HG03378 (cell line): ENCODE measurements at regions not wholly inside any gene's neighbourhood (a gene's known extent, or its start where the extent isn't known, plus 50 kb on each side); places are given as distances from the start of the nearest gene placed in this dataset.
"Not testable (repeated sequence)": the region's sequence is repeated elsewhere in the genome, so short reads cannot be mapped to it uniquely, and the experiment has no call there.

Experiments used
- ATAC-seq: cut with Tn5 transposase; IDR thresholded peaks from one replicate; pipeline ENCODE4 v1.9.1; 2021; ENCODE audit warnings: mild to moderate bottlenecking, moderate library complexity; ENCODE audit not compliant: unreplicated experiment

DNA sequence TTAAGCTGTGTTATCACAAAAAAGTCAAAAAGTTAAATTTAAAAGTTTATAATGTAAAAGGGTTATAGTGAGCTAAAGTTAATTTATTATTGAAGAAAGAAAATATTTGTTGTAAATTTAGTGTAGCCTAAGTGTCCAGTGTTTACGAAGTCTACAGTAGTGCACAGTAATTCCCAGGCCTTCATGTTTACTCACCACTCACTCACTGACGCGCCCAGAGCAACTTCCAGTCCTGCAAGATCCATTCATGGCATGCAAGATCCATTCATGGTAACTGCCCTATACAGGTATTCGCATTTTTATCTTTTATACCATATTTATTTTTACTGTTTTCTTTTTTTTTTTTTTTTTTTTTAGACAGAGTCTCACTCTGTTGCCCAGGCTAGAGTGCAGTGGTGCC lies 69.5 kb downstream of the TPRA1 start:
- no peak for ATAC-seq

DNA sequence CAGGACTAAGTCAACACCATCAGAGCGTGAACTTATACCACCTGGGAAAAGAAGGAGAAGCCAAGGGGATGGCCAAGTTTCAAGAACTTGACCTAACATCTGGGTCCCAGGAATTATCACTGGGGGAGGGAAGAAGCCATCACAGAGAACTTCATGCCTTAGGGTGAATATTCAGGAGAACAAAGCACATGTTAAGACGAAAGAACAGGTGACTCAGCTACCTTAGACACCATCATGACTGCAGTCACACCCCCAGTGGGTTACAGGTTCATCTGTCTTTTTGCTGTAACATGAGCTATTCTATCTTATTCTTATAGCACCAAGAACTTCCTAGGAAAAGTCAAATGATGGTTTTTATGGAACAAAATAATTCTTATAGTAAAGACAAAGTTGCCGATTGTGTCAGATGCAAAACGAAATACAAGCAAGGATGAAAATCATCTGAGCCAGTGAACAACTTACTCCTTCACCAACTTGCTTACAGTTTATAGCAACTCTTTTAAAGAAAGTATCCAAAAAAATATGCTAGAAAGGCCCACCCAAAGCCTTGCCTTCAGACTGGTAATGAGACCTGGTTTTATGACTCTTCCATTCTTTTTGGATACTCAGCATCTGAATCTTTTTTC lies 72.0 kb downstream of the TPRA1 start:
- no peak for ATAC-seq

DNA sequence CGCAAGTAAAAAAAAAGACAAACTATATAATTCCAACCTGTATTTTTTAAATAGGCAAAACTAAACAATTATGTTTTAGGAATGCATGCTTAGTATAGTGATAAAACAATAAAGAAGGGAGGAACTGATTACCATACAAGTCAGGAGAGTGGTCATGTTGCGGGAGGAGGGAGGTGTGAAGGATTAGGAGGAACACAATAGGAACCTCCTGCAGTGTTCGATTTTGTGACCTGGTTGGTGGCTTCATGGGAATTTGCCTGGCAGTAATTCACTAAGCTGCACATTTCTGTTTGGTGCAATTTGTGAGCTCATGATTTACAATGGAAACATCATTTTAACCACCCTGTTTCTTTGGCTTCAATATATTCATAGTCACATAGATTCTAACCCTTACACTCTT lies 78.3 kb downstream of the TPRA1 start:
- ATAC-seq: no peak

DNA sequence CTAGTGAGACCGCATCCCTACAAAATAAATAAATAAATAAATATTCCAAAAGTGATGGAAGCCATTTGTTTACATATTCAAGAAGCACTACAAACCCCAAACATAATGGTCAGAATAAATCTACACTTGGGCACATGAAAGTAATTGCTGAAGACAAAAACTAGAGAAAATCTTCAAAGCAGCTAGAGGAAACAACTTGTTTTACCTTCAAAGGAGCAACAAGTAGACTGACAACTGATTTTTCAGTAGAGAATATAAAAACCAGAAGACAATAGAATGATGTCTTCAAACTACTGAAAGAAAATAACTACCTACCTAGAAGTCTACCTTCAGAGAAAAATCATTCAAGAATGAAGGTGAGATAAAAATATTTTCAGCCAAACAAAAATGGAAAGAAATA lies 89.4 kb downstream of the TPRA1 start:
- ATAC-seq: no peak

DNA sequence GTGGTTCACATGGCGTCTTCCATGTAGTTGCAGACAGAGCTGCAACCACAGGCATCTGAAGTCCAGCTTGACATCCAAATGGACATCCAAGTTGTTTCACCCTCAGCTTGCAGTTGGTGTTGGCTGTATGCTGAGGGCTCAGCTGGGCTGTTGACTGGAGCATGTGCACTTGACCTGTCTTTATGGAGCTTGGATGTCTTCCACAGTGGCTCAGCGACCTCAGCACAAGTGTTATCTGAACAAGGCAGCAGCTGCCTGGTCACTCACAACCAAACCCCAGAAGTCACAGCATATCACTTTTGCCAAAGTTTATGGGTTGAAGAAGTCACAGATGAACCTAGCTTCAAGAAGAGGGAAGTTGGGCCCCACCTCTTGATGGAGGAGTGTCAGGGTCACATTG lies 92.9 kb downstream of the TPRA1 start:
- ATAC-seq: no peak

DNA sequence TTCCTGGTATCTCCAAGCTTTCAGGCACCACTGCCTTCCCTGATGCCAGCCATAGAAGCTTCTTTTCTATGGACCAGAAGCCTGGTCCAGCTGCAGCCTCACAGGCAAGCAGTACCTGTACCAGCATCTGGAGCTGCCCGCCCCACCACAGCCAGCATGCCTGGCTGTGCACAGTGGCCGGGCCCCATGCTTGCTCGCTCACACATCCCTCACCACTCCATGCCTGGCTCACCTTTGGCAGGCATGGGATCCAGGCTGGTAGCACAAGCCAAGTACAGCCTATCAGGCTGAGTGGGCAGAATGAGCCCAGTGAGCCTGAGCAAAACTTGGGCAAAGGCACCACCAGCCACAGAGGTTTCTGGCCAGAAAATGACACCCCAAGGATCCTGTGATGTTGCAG lies 93.4 kb downstream of the TPRA1 start:
- no peak for ATAC-seq

DNA sequence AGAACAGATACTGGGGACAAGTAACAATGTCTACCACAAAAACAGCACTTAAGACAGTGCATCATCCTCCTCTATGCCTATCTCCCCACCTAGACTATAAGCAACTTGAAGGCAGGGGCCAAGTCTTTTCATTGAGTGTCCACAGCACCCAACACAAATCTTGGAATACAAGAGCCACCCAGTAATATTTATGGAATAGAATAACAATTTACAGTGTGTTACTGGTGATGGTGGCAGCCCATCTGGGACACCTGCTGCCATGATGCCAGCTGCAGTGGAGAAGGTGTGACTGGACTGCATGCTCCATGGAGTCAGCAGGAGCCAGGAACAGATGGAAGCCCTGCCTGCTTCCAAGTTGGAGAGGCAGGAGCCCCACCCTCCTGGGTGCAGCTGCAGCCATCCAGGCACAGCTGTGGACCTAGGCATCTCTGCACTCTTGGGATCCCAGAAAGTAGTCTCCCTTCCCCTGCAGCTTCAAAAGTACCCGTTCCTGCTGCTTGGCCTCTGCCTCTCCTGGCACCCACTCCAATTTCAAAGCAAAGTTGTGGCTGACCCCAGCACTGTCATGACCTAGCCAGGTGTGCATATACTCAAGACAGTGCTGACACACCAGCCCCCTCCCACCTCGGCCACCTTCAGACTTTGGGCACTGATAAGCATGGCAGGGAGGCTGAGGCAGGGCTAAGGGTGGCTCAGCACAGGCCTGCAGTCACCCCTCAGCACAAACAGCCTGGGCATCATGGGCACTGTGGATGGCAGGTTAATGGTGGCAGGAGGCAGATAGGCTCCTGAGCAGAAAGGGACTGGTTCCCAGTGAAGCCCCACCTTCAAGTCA lies 94.5 kb downstream of the TPRA1 start:
- no peak for ATAC-seq

DNA sequence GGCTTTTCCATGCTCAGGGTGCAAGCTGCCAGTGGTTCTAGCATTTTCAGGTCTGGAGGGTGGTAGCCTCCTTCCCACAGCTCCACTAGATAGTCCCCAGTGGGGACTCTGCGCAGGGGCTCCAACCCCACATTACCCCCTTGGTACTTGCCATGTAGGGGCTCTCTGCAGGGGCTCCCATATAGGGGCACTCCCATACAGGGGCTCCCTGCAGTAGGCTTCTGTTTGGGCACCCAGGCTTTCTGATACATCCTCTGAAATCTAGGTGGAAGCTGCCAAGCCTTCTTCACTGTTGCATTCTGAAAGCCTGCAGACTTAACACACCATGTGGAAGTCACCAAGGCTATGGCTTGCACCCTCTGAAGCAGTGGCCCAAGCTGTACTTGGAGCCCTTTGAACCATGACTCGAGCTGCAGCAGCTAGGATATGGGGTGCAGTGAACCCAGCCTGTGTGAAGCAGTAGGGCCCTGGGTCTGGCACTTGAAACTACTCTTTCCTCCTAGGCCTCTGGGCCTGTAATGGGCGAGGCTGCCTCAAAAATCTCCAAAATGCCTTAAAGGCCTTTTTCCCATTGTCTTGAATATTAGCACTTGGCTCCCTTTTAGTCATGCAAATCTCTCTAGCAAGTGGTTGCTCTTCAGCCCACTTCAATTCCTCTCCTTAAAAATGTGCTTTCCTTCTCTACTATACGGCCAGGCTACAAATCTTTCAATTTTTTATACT lies 96.4 kb downstream of the TPRA1 start:
- no peak for ATAC-seq

DNA sequence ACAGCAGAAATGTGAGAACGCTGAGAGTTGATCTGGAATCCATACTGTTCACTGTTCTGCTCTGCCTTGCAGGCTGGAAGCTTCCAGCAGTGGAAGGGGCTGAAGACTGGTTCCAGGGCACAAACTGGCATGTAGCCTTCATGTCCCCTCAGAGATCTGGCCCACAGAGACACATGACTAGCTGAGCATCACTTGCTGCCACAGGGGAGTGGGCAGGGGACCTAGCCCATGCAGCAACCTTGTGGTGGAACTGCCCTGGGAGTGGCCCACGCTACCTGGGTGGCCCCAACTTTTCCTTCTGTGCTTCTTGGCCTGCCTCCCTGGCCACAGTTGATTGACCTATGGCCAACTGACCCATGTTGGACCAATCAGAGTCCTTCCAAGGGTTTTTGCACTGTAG lies 98.1 kb downstream of the TPRA1 start:
- no peak for ATAC-seq

DNA sequence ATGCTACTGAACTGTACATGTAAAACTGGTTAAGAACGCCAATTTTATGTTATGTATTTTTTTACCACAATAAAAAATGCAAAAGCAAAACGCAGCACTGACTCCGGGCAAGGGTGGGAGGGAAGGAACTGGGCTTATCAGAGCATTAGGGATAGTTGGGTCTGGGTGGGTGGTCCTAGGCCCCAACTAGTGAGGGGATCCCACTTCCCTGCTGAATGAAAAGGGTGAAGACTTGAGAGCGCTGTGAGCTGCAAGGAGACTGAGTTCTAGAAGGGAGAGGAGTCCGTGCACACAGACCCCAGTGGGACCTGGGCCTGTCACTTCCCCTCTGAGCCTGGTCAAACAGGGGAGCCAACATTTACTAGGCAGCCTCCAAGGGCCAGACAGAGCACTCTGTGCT lies 98.6 kb downstream of the TPRA1 start:
- no peak for ATAC-seq

DNA sequence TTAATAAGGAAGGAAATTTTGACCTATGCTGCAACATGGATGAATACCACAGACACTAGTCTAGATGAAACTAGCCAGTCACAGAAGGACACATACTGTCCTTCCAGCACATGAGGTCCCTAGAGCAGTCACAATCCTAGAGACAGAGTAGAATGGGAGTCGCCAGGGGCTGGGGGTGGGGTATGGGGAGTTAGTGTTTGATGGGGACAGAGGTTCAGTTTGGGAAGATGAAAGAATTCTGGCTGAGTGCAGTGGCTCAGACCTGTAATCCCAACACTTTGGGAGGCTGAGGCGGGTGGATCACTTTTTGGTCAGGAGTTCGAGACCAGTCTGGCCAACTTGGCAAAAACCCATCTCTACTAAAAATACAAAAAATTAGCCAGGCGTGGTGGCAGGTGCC lies 99.2 kb downstream of the TPRA1 start:
- no peak for ATAC-seq

DNA sequence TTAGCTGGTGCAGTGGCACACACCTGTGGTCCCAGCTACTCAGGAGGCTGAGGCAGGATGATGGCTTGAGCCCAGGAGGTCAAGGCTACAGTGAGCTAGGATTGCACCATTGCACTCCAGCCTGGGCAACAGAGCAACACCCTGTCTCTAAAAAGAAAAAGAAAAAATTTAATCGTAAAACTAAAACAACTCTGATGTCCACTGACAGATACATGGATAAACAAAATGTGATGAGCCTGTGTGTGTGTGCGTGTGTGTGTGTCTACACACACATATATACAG lies 99.6 kb downstream of the TPRA1 start:
- ATAC-seq: not testable (repeated sequence)

DNA sequence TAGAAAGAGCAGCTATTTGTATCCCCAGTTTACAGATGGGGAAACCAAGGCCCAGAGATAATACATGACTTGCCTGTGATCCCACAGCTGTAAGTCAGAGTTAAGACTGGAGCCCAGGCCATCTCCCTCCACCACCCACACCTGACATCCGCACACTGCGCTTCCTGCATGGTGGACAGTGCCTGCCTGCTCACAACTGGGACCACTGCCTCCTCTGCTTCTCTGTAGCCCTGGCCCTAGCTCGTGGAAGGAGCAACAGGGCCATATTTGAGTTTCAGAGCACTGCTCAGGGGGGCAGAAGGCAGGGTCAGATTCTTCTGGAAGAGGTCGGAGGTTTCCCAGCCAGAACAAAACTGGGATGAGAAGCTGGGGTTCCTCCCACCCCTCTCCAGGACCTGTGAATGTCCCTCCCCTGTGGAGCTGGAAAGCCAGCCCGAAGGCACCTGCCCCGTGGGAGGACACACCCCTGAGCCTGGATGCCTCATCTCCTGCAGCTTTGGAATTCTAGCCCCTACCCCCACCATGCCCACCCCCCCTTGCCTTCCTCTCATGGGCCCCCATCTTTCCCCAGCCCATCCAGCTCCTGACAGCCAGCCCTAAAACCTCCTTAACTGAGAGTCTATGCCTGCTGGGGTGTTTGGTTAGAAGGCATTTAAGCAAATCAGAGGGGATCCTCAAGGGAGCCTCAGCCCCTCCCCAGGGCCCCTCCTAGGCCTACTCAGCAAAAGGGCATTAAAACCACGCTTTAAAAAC lies 100.1 kb downstream of the TPRA1 start:
- no peak for ATAC-seq

DNA sequence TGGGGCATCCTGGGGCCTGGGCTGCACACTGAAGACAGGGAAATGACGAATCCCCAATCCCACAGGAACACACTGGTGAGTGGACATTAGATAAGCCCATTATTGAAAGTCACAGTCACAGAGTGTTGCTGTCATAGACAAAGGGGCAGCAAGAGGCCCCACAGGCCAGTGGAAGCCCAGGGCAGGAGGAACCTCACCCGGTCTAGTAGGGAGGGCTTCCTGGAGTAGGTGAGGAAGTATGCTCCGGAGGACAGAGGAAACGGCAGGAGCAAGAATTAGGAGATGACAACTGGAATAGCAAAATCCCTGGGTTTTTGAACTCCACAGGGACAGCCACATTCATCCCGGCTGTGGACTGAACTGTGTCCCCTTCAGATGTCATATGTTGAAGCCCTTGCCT lies 101.2 kb downstream of the TPRA1 start:
- no peak for ATAC-seq

DNA sequence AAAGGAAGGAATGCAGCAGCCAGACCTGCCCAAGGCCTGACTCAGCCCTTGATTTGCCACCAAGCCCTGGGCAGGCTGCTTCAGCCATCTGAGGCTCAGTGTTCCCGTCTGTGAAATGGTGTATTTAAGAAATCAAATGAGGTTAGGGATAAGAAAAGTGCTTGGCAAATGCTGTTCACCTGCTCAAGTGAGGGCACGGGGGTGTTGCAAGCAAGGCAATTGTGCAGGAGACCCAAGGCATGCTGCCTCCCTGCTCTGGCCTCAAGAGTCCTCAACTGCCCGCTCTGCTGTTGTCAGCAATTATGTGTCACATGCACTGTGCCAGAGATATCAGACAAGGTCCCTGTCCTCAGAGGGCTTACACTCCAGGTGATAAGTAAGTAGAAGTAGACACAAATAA lies 101.8 kb downstream of the TPRA1 start:
- no peak for ATAC-seq

DNA sequence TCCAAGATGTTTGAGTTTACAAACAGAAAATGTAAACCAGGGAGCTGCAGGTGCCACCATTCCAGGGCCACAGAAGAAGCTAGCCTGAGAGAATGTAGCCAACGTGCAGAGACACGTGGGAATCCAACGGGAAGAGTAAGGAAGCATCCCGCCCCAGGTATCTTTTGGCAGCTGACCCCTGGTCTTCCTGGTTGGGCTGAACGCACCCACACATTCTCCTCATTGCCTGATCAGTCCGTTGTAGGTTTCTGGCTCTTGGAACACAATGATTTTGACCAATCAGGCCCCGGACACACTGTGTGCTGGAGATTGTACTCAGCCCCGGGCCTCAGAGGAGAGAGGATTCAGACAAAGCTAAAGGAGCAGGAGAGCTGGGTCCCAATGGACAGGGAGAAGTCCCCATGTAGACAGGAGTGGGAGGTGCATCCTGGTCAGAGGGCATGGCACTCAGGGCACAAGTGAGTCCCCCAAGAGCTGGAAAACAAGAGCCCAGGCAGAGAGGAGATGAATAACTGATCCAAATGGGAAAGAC lies 102.3 kb downstream of the TPRA1 start:
- no peak for ATAC-seq

DNA sequence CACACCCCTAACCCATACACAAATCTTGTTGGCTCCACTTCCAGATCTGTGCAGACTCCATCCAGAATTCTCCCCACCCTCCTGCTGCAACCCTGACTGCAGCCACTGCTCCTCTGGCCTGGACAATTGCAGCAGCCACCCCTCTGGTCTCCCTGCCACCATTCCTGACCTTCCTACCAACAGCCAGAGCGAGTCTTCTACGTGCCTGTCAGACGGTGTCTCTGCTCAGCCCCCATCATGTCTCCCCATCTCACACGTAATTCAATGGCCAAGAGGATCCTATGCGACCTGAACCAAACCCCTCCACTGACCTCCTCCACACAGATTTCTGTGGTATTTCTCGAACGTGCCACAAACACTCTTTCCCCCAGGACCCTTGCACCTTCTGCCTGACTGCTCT lies 103.3 kb downstream of the TPRA1 start:
- ATAC-seq: no peak

DNA sequence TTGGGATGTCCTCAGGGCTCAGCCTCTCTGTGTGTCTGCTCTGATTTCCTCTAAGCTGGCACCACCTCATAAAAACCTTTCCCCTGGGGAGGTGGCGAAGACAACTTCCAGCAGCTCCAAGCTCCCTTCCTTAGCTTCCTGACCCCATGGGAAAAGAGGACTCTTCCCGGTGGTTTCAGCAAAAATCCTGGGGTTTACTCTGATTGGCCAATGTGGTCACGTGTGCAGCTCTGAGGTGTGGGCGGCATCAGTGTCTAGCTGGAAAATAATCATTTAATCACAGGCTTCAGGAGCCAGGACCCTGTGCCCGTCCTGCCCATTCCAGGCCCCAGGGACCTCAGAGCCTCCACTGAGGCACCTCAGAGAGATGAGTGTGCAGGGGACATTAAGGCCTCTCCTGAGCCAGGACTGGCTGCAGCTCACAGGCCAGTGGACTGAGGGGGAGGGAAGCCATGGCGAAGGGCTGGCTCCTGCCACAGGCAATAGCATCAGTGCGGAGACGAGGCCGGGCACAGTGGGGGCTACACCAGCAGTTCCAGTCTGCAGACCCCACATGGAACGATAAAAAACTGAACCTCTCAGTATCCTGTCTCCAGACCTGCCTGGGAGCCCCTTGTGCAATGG lies 104.1 kb downstream of the TPRA1 start:
- ATAC-seq: no peak

DNA sequence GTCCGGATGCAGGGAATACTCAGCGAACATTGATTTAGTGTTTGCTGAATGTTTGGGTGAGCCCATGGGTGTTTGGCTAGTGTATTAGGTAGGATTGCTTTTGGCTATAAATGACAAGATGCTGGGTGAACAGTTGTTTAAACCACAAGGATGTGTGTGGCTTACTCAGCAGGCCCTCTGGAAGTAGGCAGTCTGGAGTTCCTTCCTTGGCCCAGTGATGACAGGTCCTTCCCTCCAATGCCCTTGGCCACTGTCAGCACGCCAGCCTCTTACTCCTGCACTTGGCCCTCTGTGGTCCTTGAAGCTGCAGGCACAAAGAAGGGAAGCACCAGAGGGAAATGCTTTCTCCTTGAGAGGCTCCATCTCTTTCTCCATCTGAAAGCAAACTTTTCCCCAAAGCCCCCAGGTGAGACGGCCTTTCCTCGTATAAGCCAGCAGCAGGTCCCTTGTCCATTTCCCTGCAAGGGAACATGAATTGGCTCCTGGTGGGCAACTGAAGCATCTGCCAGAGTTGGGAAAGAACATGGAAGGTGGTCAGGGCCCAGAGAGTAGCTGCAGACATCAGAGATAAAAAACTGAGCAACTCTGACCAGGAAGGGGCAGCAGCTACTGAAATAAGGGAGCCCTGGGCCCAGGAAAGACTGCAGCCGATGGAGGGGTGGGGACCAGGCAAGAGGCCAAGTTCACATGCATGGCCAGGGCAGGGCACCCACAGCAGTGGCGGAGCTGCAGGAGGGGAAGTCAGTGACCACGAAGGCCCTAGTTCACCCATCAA lies 105.0 kb downstream of the TPRA1 start:
- no peak for ATAC-seq
